ENCODE measurements at regions not wholly inside any gene's neighbourhood (a gene's known extent, or its start where the extent isn't known, plus 50 kb on each side); places are given as distances from the start of the nearest gene placed in this dataset.

DNA sequence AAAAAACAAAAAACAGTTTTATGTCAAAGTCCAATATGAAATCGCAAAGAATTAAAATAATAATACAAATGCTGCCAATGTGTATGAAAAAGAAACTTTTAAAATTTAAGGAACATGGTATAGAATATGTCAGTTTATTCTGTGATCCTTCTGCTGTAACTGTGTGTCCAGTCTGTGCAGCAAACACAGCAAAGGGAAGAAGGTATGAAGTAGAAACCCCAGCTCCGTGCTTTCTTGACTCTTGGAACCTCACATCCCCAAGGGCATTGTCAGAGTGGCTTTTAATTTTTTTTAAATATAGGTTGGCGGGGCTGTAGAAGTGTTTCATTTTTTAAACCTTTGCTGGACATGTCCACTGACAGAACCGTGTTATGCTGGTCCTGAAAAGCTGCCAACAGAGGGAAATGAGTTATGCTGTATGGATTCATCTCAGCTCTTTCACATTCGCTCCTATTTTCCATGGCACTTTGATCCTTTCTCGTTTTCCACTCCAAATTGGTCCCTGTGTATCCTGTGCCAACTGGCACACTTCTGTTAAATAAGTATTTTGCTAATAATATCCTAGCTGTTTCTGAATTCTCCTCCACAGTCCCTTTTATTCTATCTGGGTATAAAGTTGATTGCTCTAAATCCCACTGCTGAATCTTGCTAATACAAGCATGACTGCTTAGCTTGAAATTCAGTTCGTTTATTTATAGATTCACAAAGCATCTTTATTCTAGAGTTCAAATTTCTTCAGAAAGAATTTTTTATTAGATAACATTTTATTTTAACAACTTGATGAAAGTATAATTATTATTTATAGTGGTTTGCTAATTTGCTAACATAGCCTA, 127.0 kb upstream of the DDIT4L start:
- TF ChIP-seq EP300 (IDR thresholded peaks at IDR 0.05; ENCODE audit: low read depth), result no peak
- TF ChIP-seq, protein P1, sequence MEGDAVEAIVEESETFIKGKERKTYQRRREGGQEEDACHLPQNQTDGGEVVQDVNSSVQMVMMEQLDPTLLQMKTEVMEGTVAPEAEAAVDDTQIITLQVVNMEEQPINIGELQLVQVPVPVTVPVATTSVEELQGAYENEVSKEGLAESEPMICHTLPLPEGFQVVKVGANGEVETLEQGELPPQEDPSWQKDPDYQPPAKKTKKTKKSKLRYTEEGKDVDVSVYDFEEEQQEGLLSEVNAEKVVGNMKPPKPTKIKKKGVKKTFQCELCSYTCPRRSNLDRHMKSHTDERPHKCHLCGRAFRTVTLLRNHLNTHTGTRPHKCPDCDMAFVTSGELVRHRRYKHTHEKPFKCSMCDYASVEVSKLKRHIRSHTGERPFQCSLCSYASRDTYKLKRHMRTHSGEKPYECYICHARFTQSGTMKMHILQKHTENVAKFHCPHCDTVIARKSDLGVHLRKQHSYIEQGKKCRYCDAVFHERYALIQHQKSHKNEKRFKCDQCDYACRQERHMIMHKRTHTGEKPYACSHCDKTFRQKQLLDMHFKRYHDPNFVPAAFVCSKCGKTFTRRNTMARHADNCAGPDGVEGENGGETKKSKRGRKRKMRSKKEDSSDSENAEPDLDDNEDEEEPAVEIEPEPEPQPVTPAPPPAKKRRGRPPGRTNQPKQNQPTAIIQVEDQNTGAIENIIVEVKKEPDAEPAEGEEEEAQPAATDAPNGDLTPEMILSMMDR (IDR thresholded peaks at IDR 0.05), result no peak
- no peak for TF ChIP-seq POLR2A (IDR thresholded peaks at IDR 0.05)
- no peak for TF ChIP-seq POLR2AphosphoS5 (IDR thresholded peaks at IDR 0.05)
